Sigmoid colon (tissue), 4 donors: ENCODE measurements at regions not wholly inside any gene's neighbourhood (a gene's known extent, or its start where the extent isn't known, plus 50 kb on each side); places are given as distances from the start of the nearest gene placed in this dataset.

Experiments
- EP300 ChIP-seq, 4 donors: sonication (generic); formaldehyde crosslinking; IDR thresholded peaks; one replicate each; pipeline ENCODE4 v1.6.1; 2017; ENCODE audit warnings: antibody characterized with exemption in 4 of 4
- POLR2A ChIP-seq, 2 donors: fragments of 450-650 bp; IDR thresholded peaks; one replicate each; pipeline ENCODE4 v1.6.1; 2016; ENCODE audit warnings: antibody characterized with exemption in 2 of 2, mild to moderate bottlenecking in 2 of 2, moderate library complexity in 2 of 2
- POLR2AphosphoS5 ChIP-seq, 4 donors: sonication (generic); formaldehyde crosslinking; IDR thresholded peaks; one replicate each; pipeline ENCODE4 v1.6.1; 2017; ENCODE audit warnings: antibody characterized with exemption in 4 of 4
- TF ChIP-seq, protein P1 (sequence below), 4 experiments: fragments of 450-650 bp in 3 of 4; fragments of 200-600 bp in 1 of 4; IDR thresholded peaks; one replicate each; pipeline ENCODE4 v1.5.1; 2016 to 2019; ENCODE audit warnings: antibody characterized with exemption in 4 of 4, mild to moderate bottlenecking in 3 of 4, moderate library complexity in 2 of 4

DNA sequence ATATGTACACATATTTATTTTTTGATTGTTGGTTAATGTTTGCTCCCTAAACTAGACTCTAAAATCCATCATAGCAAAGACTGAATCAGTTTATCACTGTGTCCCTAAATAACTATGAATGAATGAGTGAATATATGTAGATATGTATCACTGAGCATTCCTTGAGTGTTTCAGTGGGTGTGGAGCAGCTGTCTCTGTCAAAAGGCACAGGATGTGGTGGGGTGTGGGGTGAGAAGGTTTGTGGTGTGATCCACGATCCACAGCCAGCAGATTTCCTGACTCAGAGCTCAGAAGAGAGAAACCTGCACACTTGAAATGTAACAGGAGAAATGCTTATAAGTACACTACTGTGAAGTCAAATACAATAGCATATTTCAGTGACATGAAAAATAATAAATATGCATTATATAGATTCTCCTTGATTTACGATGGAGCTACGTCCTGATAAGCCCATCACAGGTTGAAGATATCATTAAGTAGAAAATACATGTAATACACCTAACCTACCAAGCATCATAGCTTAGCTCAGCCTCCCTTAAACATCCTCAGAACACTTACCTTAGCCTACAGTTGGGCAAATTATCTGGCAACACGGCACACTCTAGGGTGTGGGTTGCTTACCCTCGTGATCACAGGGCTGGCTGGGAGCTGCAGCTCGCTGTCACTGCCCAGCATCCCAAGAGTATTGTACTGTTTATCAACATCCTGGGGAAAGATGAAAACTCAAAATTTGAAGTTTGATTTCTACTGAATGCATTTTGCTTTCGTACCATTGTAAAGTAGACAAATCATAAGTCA is 287.0 kb downstream of the GAS1 start:
- TF ChIP-seq, protein P1, sequence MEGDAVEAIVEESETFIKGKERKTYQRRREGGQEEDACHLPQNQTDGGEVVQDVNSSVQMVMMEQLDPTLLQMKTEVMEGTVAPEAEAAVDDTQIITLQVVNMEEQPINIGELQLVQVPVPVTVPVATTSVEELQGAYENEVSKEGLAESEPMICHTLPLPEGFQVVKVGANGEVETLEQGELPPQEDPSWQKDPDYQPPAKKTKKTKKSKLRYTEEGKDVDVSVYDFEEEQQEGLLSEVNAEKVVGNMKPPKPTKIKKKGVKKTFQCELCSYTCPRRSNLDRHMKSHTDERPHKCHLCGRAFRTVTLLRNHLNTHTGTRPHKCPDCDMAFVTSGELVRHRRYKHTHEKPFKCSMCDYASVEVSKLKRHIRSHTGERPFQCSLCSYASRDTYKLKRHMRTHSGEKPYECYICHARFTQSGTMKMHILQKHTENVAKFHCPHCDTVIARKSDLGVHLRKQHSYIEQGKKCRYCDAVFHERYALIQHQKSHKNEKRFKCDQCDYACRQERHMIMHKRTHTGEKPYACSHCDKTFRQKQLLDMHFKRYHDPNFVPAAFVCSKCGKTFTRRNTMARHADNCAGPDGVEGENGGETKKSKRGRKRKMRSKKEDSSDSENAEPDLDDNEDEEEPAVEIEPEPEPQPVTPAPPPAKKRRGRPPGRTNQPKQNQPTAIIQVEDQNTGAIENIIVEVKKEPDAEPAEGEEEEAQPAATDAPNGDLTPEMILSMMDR (IDR thresholded peaks at IDR 0.05): no peak
- no peak for TF ChIP-seq POLR2A (IDR thresholded peaks at IDR 0.05)
- no peak for TF ChIP-seq EP300 (IDR thresholded peaks at IDR 0.05)
- TF ChIP-seq POLR2AphosphoS5 (IDR thresholded peaks at IDR 0.05): no peak
